A549 (cell line): ENCODE measurements at regions not wholly inside any gene's neighbourhood (a gene's known extent, or its start where the extent isn't known, plus 50 kb on each side); places are given as distances from the start of the nearest gene placed in this dataset.

Source experiments
- TF ChIP-seq, protein P1 (sequence below): fragments of >200 bp; sonication (Bioruptor Twin); formaldehyde crosslinking; IDR thresholded peaks from 3 replicates; pipeline ENCODE4 v1.5.1; 2016
- TF ChIP-seq, protein P2 (sequence below): fragments of 200-600 bp; sonication (generic); IDR thresholded peaks from 2 replicates; pipeline ENCODE4 v1.6.1; 2016; ENCODE audit warnings: antibody characterized with exemption, mild to moderate bottlenecking, moderate library complexity

DNA sequence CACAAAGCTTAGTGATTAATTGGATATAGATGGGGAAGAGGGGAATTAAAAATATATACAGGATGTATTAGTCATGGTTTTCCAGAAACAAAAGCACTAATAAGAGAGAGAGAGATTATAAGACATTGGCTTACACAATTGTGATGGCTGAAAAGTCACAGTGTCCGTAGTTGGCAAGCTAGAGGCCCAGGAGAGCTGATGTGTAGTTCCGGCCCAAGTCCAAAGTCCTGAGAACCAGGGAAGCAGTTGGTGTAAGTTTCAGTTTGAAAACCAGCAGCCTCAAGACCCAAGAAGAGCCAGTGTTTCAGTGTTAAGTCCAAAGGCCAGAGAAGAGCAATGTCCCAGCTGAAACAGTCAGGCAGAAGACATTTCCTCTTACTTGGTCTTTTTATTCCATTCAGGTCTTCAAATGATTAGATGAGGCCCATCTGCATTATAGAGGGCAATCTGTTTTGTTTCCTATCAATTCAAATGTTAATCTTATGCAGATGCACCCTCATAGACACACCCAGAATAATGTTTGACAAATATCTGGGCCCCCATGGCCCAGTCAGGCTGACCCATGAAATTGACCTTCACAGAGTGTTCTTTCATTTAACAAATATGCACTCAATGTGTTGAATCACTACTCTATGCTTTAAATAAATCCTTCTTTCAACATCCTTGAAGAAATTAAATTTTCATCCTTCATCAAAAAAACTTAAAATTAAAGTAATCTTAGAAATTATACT lies 67.2 kb upstream of the DIO2 start:
- TF ChIP-seq, protein P1, sequence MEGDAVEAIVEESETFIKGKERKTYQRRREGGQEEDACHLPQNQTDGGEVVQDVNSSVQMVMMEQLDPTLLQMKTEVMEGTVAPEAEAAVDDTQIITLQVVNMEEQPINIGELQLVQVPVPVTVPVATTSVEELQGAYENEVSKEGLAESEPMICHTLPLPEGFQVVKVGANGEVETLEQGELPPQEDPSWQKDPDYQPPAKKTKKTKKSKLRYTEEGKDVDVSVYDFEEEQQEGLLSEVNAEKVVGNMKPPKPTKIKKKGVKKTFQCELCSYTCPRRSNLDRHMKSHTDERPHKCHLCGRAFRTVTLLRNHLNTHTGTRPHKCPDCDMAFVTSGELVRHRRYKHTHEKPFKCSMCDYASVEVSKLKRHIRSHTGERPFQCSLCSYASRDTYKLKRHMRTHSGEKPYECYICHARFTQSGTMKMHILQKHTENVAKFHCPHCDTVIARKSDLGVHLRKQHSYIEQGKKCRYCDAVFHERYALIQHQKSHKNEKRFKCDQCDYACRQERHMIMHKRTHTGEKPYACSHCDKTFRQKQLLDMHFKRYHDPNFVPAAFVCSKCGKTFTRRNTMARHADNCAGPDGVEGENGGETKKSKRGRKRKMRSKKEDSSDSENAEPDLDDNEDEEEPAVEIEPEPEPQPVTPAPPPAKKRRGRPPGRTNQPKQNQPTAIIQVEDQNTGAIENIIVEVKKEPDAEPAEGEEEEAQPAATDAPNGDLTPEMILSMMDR: no peak
- TF ChIP-seq, protein P2, sequence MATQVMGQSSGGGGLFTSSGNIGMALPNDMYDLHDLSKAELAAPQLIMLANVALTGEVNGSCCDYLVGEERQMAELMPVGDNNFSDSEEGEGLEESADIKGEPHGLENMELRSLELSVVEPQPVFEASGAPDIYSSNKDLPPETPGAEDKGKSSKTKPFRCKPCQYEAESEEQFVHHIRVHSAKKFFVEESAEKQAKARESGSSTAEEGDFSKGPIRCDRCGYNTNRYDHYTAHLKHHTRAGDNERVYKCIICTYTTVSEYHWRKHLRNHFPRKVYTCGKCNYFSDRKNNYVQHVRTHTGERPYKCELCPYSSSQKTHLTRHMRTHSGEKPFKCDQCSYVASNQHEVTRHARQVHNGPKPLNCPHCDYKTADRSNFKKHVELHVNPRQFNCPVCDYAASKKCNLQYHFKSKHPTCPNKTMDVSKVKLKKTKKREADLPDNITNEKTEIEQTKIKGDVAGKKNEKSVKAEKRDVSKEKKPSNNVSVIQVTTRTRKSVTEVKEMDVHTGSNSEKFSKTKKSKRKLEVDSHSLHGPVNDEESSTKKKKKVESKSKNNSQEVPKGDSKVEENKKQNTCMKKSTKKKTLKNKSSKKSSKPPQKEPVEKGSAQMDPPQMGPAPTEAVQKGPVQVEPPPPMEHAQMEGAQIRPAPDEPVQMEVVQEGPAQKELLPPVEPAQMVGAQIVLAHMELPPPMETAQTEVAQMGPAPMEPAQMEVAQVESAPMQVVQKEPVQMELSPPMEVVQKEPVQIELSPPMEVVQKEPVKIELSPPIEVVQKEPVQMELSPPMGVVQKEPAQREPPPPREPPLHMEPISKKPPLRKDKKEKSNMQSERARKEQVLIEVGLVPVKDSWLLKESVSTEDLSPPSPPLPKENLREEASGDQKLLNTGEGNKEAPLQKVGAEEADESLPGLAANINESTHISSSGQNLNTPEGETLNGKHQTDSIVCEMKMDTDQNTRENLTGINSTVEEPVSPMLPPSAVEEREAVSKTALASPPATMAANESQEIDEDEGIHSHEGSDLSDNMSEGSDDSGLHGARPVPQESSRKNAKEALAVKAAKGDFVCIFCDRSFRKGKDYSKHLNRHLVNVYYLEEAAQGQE: no peak
